K562 (cell line): ENCODE measurements at regions not wholly inside any gene's neighbourhood (a gene's known extent, or its start where the extent isn't known, plus 50 kb on each side); places are given as distances from the start of the nearest gene placed in this dataset.
A peak's percentile ranks its signal among the peaks of the same experiment; 100 is the strongest.

Experiments used
- ARID2 ChIP-seq: fragments of 450-650 bp; IDR thresholded peaks from 2 replicates; pipeline ENCODE4 v1.6.1; 2017; ENCODE audit warnings: antibody characterized with exemption, mild to moderate bottlenecking
- CBFA2T2 ChIP-seq: fragments of 450-650 bp; conservative IDR thresholded peaks from 2 replicates; pipeline ENCODE4 v1.6.1; 2017; ENCODE audit warnings: mild to moderate bottlenecking
- CBX8 ChIP-seq: fragments of 200-600 bp; sonication (generic); IDR thresholded peaks from 2 replicates; pipeline ENCODE4 v1.6.1; 2012; ENCODE audit warnings: borderline replicate concordance, mixed run types, low read depth, mild to moderate bottlenecking, moderate library complexity, mixed read lengths, low read length, control low read depth, inconsistent platforms; ENCODE audit not compliant: poor library complexity, severe bottlenecking; ENCODE audit errors: extremely low read depth
- GTF2A2 ChIP-seq: IDR thresholded peaks from 2 replicates; pipeline ENCODE4 v1.6.1; 2016; ENCODE audit warnings: mild to moderate bottlenecking, missing genetic modification characterization, missing compliant biosample characterization
- MIER1 ChIP-seq: fragments of 450-650 bp; IDR thresholded peaks from 2 replicates; pipeline ENCODE4 v1.6.1; 2016; ENCODE audit warnings: antibody characterized with exemption, mild to moderate bottlenecking, low read depth
- SAFB2 ChIP-seq: fragments of 200-400 bp; formaldehyde crosslinking; IDR thresholded peaks from 2 replicates; pipeline ENCODE4 v1.6.1; 2018; ENCODE audit warnings: borderline replicate concordance, low read length, low read depth, moderate library complexity; ENCODE audit not compliant: severe bottlenecking
- TF ChIP-seq, protein P1 (sequence below): sonication (generic); formaldehyde crosslinking; IDR thresholded peaks from 2 replicates; pipeline ENCODE4 v1.8.0; 2022; ENCODE audit warnings: mild to moderate bottlenecking, missing genetic modification reagents, borderline replicate concordance
- TF ChIP-seq, protein P2 (sequence below): fragments of 450-650 bp; IDR thresholded peaks from 2 replicates; pipeline ENCODE4 v1.6.1; 2016; ENCODE audit warnings: mild to moderate bottlenecking
- TF ChIP-seq, protein P3 (sequence below): fragments of 450-650 bp; IDR thresholded peaks from 2 replicates; pipeline ENCODE4 v1.7.1; 2018; ENCODE audit warnings: mild to moderate bottlenecking, low read depth; ENCODE audit not compliant: partially characterized antibody
- TF ChIP-seq, protein P4 (sequence below): fragments of 150-350 bp; IDR thresholded peaks from 2 replicates; pipeline ENCODE4 v1.6.1; 2014; ENCODE audit warnings: low read depth, mild to moderate bottlenecking, low read length, borderline replicate concordance
- TF ChIP-seq, protein P5 (sequence below), 2 experiments: fragments of 450-650 bp in 1 of 2; sonication (generic) in 1 of 2; formaldehyde crosslinking in 1 of 2; IDR thresholded peaks in 1 of 2; conservative IDR thresholded peaks in 1 of 2; 2 replicates each; pipeline versions ENCODE4 v1.6.1 to v1.8.1; 2016 to 2023; ENCODE audit warnings: mild to moderate bottlenecking in 2 of 2, moderate library complexity in 2 of 2, inconsistent platforms in 1 of 2, missing genetic modification reagents in 1 of 2

DNA sequence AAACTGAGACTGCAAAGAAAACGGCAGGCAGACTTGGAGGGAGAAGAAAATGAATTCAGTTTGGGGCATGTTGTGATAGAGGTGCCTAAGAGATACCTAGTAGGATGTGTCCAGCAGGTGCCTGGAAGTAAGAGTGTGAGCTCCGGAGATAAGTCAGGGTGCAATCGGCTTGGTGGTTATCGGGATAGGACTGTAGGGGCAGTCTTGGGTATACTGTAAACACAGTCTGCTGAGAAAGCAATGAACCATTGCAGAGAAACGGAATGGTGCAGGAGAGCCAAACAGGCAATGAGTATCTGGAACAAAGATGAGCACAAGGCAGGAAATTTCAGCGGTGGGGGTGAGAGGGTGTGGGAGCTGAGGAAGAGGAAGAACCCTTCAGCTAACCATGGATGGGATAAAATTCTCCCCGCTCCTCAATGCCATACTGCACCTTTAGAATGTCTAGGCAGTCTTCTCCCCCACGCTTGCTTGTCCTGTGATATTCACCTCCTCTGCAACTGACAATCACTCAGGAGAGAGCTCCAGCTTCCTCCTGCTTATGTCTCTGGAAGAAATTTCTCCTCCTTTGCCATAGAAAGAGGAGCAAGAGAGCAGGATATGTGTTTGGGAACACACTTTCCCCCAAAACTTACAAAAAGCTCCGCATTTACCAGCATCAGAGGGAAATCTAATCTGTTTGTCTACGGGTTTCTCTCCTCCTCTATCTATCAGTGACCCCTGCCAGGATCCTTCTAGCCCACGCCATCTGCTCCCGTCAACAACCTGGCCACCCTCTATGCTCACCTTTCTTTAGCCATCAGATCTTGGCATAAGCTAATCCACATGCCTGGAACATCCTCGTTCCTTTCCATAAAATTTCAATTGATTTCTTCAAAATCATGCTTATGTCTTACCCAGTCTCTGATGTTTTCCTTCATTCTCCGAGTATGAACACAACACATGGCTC, 381.7 kb upstream of the JARID2 start (continued):
- TF ChIP-seq, protein P1, sequence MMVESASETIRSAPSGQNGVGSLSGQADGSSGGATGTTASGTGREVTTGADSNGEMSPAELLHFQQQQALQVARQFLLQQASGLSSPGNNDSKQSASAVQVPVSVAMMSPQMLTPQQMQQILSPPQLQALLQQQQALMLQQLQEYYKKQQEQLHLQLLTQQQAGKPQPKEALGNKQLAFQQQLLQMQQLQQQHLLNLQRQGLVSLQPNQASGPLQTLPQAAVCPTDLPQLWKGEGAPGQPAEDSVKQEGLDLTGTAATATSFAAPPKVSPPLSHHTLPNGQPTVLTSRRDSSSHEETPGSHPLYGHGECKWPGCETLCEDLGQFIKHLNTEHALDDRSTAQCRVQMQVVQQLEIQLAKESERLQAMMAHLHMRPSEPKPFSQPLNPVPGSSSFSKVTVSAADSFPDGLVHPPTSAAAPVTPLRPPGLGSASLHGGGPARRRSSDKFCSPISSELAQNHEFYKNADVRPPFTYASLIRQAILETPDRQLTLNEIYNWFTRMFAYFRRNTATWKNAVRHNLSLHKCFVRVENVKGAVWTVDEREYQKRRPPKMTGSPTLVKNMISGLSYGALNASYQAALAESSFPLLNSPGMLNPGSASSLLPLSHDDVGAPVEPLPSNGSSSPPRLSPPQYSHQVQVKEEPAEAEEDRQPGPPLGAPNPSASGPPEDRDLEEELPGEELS (CRISPR knock-in tag), result no peak
- TF ChIP-seq ARID2 (no peak), SAFB2 (no peak), MIER1 (no peak), GTF2A2 (tag) (no peak), CBFA2T2 (peak; percentile 85), CBX8 (no peak)
- TF ChIP-seq, protein P2, sequence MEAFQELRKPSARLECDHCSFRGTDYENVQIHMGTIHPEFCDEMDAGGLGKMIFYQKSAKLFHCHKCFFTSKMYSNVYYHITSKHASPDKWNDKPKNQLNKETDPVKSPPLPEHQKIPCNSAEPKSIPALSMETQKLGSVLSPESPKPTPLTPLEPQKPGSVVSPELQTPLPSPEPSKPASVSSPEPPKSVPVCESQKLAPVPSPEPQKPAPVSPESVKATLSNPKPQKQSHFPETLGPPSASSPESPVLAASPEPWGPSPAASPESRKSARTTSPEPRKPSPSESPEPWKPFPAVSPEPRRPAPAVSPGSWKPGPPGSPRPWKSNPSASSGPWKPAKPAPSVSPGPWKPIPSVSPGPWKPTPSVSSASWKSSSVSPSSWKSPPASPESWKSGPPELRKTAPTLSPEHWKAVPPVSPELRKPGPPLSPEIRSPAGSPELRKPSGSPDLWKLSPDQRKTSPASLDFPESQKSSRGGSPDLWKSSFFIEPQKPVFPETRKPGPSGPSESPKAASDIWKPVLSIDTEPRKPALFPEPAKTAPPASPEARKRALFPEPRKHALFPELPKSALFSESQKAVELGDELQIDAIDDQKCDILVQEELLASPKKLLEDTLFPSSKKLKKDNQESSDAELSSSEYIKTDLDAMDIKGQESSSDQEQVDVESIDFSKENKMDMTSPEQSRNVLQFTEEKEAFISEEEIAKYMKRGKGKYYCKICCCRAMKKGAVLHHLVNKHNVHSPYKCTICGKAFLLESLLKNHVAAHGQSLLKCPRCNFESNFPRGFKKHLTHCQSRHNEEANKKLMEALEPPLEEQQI, result no peak
- TF ChIP-seq, protein P3, sequence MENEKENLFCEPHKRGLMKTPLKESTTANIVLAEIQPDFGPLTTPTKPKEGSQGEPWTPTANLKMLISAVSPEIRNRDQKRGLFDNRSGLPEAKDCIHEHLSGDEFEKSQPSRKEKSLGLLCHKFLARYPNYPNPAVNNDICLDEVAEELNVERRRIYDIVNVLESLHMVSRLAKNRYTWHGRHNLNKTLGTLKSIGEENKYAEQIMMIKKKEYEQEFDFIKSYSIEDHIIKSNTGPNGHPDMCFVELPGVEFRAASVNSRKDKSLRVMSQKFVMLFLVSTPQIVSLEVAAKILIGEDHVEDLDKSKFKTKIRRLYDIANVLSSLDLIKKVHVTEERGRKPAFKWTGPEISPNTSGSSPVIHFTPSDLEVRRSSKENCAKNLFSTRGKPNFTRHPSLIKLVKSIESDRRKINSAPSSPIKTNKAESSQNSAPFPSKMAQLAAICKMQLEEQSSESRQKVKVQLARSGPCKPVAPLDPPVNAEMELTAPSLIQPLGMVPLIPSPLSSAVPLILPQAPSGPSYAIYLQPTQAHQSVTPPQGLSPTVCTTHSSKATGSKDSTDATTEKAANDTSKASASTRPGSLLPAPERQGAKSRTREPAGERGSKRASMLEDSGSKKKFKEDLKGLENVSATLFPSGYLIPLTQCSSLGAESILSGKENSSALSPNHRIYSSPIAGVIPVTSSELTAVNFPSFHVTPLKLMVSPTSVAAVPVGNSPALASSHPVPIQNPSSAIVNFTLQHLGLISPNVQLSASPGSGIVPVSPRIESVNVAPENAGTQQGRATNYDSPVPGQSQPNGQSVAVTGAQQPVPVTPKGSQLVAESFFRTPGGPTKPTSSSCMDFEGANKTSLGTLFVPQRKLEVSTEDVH, result no peak
- TF ChIP-seq, protein P4, sequence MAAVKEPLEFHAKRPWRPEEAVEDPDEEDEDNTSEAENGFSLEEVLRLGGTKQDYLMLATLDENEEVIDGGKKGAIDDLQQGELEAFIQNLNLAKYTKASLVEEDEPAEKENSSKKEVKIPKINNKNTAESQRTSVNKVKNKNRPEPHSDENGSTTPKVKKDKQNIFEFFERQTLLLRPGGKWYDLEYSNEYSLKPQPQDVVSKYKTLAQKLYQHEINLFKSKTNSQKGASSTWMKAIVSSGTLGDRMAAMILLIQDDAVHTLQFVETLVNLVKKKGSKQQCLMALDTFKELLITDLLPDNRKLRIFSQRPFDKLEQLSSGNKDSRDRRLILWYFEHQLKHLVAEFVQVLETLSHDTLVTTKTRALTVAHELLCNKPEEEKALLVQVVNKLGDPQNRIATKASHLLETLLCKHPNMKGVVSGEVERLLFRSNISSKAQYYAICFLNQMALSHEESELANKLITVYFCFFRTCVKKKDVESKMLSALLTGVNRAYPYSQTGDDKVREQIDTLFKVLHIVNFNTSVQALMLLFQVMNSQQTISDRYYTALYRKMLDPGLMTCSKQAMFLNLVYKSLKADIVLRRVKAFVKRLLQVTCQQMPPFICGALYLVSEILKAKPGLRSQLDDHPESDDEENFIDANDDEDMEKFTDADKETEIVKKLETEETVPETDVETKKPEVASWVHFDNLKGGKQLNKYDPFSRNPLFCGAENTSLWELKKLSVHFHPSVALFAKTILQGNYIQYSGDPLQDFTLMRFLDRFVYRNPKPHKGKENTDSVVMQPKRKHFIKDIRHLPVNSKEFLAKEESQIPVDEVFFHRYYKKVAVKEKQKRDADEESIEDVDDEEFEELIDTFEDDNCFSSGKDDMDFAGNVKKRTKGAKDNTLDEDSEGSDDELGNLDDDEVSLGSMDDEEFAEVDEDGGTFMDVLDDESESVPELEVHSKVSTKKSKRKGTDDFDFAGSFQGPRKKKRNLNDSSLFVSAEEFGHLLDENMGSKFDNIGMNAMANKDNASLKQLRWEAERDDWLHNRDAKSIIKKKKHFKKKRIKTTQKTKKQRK, result no peak
- TF ChIP-seq, protein P5, sequence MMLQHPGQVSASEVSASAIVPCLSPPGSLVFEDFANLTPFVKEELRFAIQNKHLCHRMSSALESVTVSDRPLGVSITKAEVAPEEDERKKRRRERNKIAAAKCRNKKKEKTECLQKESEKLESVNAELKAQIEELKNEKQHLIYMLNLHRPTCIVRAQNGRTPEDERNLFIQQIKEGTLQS (IDR thresholded peaks at IDR 0.05), result no peak
- TF ChIP-seq, protein P5 (CRISPR knock-in tag; conservative IDR thresholded peaks at IDR 0.05), result 0 out of 2 replicates have a peak, but pooled peaks have one; percentile 23
